Astrocyte (in vitro differentiated cells and primary cell): ENCODE measurements at regions not wholly inside any gene's neighbourhood (a gene's known extent, or its start where the extent isn't known, plus 50 kb on each side); places are given as distances from the start of the nearest gene placed in this dataset.

ENCODE experiments used
- DNase-seq: peaks from one replicate; pipeline ENCODE4 v3.0.0-alpha.2; 2010; ENCODE audit warnings: low read depth
- FAIRE-seq: peaks from 2 replicates; lab custom pipeline; 2011; peaks lifted over from hg19 to GRCh38; lab: Jason Lieb, UNC
- H2AFZ ChIP-seq: 2 replicates; pipeline ENCODE4 v1.6.0; 2012; ENCODE audit warnings: low read depth, low read length, inconsistent platforms
- H3K27ac ChIP-seq: 2 replicates; pipeline ENCODE4 v1.5.1; 2011; ENCODE audit warnings: low read depth, low read length, inconsistent platforms
- H3K27me3 ChIP-seq: 2 replicates; pipeline ENCODE4 v1.6.0; 2011; ENCODE audit warnings: low read length, inconsistent platforms; ENCODE audit not compliant: insufficient read depth
- H3K36me3 ChIP-seq: 2 replicates; pipeline ENCODE4 v1.5.1; 2011; ENCODE audit warnings: low read length, inconsistent platforms; ENCODE audit not compliant: insufficient read depth
- H3K4me1 ChIP-seq: 2 replicates; pipeline ENCODE4 v1.5.1; 2011; ENCODE audit warnings: low read length, inconsistent platforms; ENCODE audit not compliant: insufficient read depth
- H3K4me2 ChIP-seq: 2 replicates; pipeline ENCODE4 v1.6.0; 2012; ENCODE audit warnings: low read length, inconsistent platforms
- H3K4me3 ChIP-seq: 2 replicates; pipeline ENCODE4 v1.5.1; 2011; ENCODE audit warnings: low read depth, mild to moderate bottlenecking, low read length, inconsistent platforms; ENCODE audit not compliant: insufficient read depth
- H3K79me2 ChIP-seq: 2 replicates; pipeline ENCODE4 v1.6.0; 2012; ENCODE audit warnings: mild to moderate bottlenecking, low read length, inconsistent platforms; ENCODE audit not compliant: insufficient read depth
- H3K9ac ChIP-seq: 2 replicates; pipeline ENCODE4 v1.6.0; 2012; ENCODE audit warnings: mild to moderate bottlenecking, low read length, inconsistent platforms
- H3K9me3 ChIP-seq: 2 replicates; pipeline ENCODE4 v1.5.1; 2012; ENCODE audit warnings: low read depth, mild to moderate bottlenecking, low read length, inconsistent platforms; ENCODE audit not compliant: insufficient read depth
- H4K20me1 ChIP-seq: 2 replicates; pipeline ENCODE4 v1.6.0; 2012; ENCODE audit warnings: low read length, inconsistent platforms; ENCODE audit not compliant: insufficient read depth
- H3K27ac Mint-ChIP-seq: one replicate; pipeline ENCODE4 v1.8.0; 2021; ENCODE audit warnings: mild to moderate bottlenecking, mixed read lengths; ENCODE audit not compliant: unreplicated experiment
- H3K27me3 Mint-ChIP-seq: one replicate; pipeline ENCODE4 v1.8.0; 2021; ENCODE audit warnings: low read depth, mixed read lengths; ENCODE audit not compliant: unreplicated experiment
- H3K36me3 Mint-ChIP-seq: one replicate; pipeline ENCODE4 v1.8.0; 2021; ENCODE audit warnings: low read depth, mixed read lengths; ENCODE audit not compliant: unreplicated experiment
- H3K4me1 Mint-ChIP-seq: one replicate; pipeline ENCODE4 v1.8.0; 2021; ENCODE audit warnings: low read depth, mixed read lengths; ENCODE audit not compliant: unreplicated experiment
- H3K4me3 Mint-ChIP-seq: one replicate; pipeline ENCODE4 v1.8.0; 2021; ENCODE audit warnings: mild to moderate bottlenecking, moderate library complexity, mixed read lengths; ENCODE audit not compliant: unreplicated experiment
- H3K9me3 Mint-ChIP-seq: one replicate; pipeline ENCODE4 v1.8.0; 2021; ENCODE audit warnings: mild to moderate bottlenecking, mixed read lengths; ENCODE audit not compliant: unreplicated experiment
- CTCF ChIP-seq: IDR thresholded peaks from 2 replicates; pipeline ENCODE4 v1.5.1; 2011; ENCODE audit warnings: low read depth, mild to moderate bottlenecking, inconsistent platforms, low read length, moderate library complexity; ENCODE audit not compliant: insufficient read depth
- EZH2 ChIP-seq: IDR thresholded peaks from 2 replicates; pipeline ENCODE4 v1.6.1; 2012; ENCODE audit warnings: mild to moderate bottlenecking, low read length, inconsistent platforms; ENCODE audit not compliant: insufficient read depth

DNA sequence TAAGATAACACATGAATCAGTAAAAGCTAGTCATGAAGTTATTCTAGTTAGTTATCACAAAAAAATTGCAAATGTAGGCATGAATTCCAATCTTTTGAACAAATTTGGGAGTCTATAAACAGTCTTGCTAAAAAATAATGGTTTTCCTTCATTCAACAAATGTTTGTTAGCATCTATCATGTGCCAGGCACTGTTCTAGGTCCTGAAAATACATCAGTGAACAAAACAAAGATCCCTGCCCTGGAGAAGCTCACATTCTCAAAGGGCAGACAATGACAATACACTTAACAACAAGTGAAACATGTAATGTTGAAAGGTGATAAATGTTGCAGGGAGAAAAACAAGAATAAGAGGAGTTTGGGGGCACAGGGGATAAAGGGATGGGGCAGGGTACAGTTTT is 86.9 kb downstream of the OTX2 start:
- H3K27me3 Mint-ChIP-seq, result peaks cover 30% of the 10 kb centered on the region
- Histone ChIP-seq H3K27ac (no peak overlapping the region), H4K20me1 (no peaks in the 10 kb centered on the region), H3K4me2 (no peak overlapping the region), H3K4me1 (no peaks in the 10 kb centered on the region), H3K36me3 (no peaks in the 10 kb centered on the region), H3K27me3 (no peaks in the 10 kb centered on the region), H3K4me3 (no peak overlapping the region), H3K9me3 (no peaks in the 10 kb centered on the region), H3K79me2 (no peaks in the 10 kb centered on the region), H2AFZ (no peak overlapping the region), H3K9ac (no peak overlapping the region)
- DNase-seq (no peak), FAIRE-seq (no peak)
- TF ChIP-seq CTCF (no peak), EZH2 (no peak)
- H3K4me1 Mint-ChIP-seq, result no peaks in the 10 kb centered on the region
- no peak overlapping the region for H3K27ac Mint-ChIP-seq
- H3K36me3 Mint-ChIP-seq, result no peaks in the 10 kb centered on the region
- H3K4me3 Mint-ChIP-seq, result no peak overlapping the region
- no peaks in the 10 kb centered on the region for H3K9me3 Mint-ChIP-seq

GRCh38 chr14:56720703-56721460 is 89.4 kb downstream of the OTX2 start:
- Mint-ChIP-seq H3K27ac (no peak overlapping the region), H3K4me3 (no peak overlapping the region), H3K27me3 (peaks cover 25% of the 10 kb centered on the region), H3K9me3 (no peaks in the 10 kb centered on the region), H3K36me3 (no peaks in the 10 kb centered on the region), H3K4me1 (no peaks in the 10 kb centered on the region)
- no peak overlapping the region for H3K9ac ChIP-seq
- DNase-seq (no peak), FAIRE-seq (no peak)
- H3K27me3 ChIP-seq, result no peaks in the 10 kb centered on the region
- H3K9me3 ChIP-seq, result no peaks in the 10 kb centered on the region
- no peaks in the 10 kb centered on the region for H4K20me1 ChIP-seq
- TF ChIP-seq CTCF (no peak), EZH2 (no peak)
- H3K79me2 ChIP-seq, result no peaks in the 10 kb centered on the region
- no peak overlapping the region for H2AFZ ChIP-seq
- H3K4me2 ChIP-seq, result no peak overlapping the region
- no peaks in the 10 kb centered on the region for H3K4me1 ChIP-seq
- no peak overlapping the region for H3K27ac ChIP-seq
- no peaks in the 10 kb centered on the region for H3K36me3 ChIP-seq
- no peak overlapping the region for H3K4me3 ChIP-seq

DNA sequence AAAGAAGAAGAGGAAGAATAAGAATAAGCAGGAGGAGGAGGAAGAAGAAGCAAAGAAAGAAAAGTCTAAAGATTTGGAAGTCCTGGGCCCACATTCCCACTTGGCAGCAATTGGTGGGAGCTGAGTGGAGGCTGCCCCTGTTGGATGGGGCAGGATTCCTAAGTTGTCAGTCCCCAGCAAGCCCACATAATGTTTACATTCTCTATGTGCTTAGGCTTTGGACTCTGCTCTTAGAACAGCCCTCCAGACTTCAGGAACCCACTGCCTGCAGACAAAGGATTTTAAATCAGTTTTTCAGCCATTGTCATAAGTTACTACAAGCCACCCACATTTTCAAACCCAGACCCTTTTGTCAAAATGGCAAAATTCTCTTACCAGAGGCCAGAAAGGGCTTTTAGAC is 92.0 kb downstream of the OTX2 start:
- Histone ChIP-seq H3K4me1 (no peaks in the 10 kb centered on the region), H3K79me2 (no peaks in the 10 kb centered on the region), H3K4me3 (no peak overlapping the region), H3K4me2 (no peak overlapping the region), H2AFZ (no peak overlapping the region), H3K9me3 (no peaks in the 10 kb centered on the region), H3K36me3 (no peaks in the 10 kb centered on the region), H3K9ac (no peak overlapping the region), H3K27ac (no peak overlapping the region), H4K20me1 (no peaks in the 10 kb centered on the region), H3K27me3 (no peaks in the 10 kb centered on the region)
- peaks cover 24% of the 10 kb centered on the region for H3K27me3 Mint-ChIP-seq
- no peak for TF ChIP-seq EZH2
- TF ChIP-seq CTCF, result no peak
- H3K9me3 Mint-ChIP-seq, result peaks cover 1% of the 10 kb centered on the region
- H3K4me3 Mint-ChIP-seq, result no peak overlapping the region
- no peak overlapping the region for H3K27ac Mint-ChIP-seq
- FAIRE-seq (no peak), DNase-seq (no peak)
- H3K4me1 Mint-ChIP-seq, result no peaks in the 10 kb centered on the region
- H3K36me3 Mint-ChIP-seq, result no peaks in the 10 kb centered on the region
